ENCODE measurements at regions not wholly inside any gene's neighbourhood (a gene's known extent, or its start where the extent isn't known, plus 50 kb on each side); places are given as distances from the start of the nearest gene placed in this dataset.
"Not testable (repeated sequence)": the region's sequence is repeated elsewhere in the genome, so short reads cannot be mapped to it uniquely, and the experiment has no call there.

- DNase-seq: no peak
- intact Hi-C loops (cut with DNase I, micrococcal nuclease): no loop called here
- Histone ChIP-seq H3K4me1 (ENCODE audit: low read depth) (no peaks in the 10 kb centered on the region), H3K36me3 (ENCODE audit: low read depth) (no peaks in the 10 kb centered on the region), H3K4me3 (no peak overlapping the region), H3K9me3 (no peaks in the 10 kb centered on the region)
- no peak for ATAC-seq
- TF ChIP-seq CTCF (IDR thresholded peaks at IDR 0.05): no peak
These were observed 282.1 kb downstream of the C16orf95 start for GRCh38 chr16:87035053-87035452.

- H3K4me1 ChIP-seq (ENCODE audit: low read depth): no peaks in the 10 kb centered on the region
- ATAC-seq (no peak), DNase-seq (no peak)
- H3K4me3 ChIP-seq: no peak overlapping the region
- no peaks in the 10 kb centered on the region for H3K9me3 ChIP-seq
- H3K36me3 ChIP-seq (ENCODE audit: low read depth): no peaks in the 10 kb centered on the region
- intact Hi-C loops (cut with DNase I, micrococcal nuclease): no loop called here
- TF ChIP-seq CTCF (IDR thresholded peaks at IDR 0.05): no peak
These were observed 280.2 kb downstream of the C16orf95 start for GRCh38 chr16:87037012-87037411.

GRCh38 chr16:87038528-87038927, 278.7 kb downstream of the C16orf95 start:
- H3K4me3 ChIP-seq; H3K9me3 ChIP-seq; DNase-seq; ATAC-seq; H3K36me3 ChIP-seq (ENCODE audit: low read depth); H3K4me1 ChIP-seq (ENCODE audit: low read depth); intact Hi-C loops (cut with DNase I, micrococcal nuclease): not testable (repeated sequence)

GRCh38 chr16:87040169-87041117, 276.7 kb downstream of the C16orf95 start:
- no peak overlapping the region for H3K4me3 ChIP-seq
- DNase-seq (no peak), ATAC-seq (no peak)
- no peaks in the 10 kb centered on the region for H3K4me1 ChIP-seq (ENCODE audit: low read depth)
- no peak for TF ChIP-seq CTCF (IDR thresholded peaks at IDR 0.05)
- intact Hi-C loops (cut with DNase I, micrococcal nuclease): no loop called here
- no peaks in the 10 kb centered on the region for H3K9me3 ChIP-seq
- no peaks in the 10 kb centered on the region for H3K36me3 ChIP-seq (ENCODE audit: low read depth)

GRCh38 chr16:87041286-87041685, 275.9 kb downstream of the C16orf95 start:
- Histone ChIP-seq H3K9me3 (no peaks in the 10 kb centered on the region), H3K4me1 (ENCODE audit: low read depth) (no peaks in the 10 kb centered on the region), H3K36me3 (ENCODE audit: low read depth) (no peaks in the 10 kb centered on the region), H3K4me3 (no peak overlapping the region)
- intact Hi-C loops (cut with DNase I, micrococcal nuclease): no loop called here
- no peak for TF ChIP-seq CTCF (IDR thresholded peaks at IDR 0.05)
- ATAC-seq (no peak), DNase-seq (no peak)

GRCh38 chr16:87042551-87043230, 274.5 kb downstream of the C16orf95 start:
- H3K9me3 ChIP-seq: no peaks in the 10 kb centered on the region
- no peaks in the 10 kb centered on the region for H3K36me3 ChIP-seq (ENCODE audit: low read depth)
- ATAC-seq: no peak
- intact Hi-C loops (cut with DNase I, micrococcal nuclease): no loop called here
- no peaks in the 10 kb centered on the region for H3K4me1 ChIP-seq (ENCODE audit: low read depth)
- TF ChIP-seq CTCF (IDR thresholded peaks at IDR 0.05): no peak
- no peak for DNase-seq
- no peak overlapping the region for H3K4me3 ChIP-seq

Data from mucosa of descending colon (tissue), 3 donors.